Fibroblast of upper back skin (primary cell): ENCODE measurements at regions not wholly inside any gene's neighbourhood (a gene's known extent, or its start where the extent isn't known, plus 50 kb on each side); places are given as distances from the start of the nearest gene placed in this dataset.
A peak's percentile ranks its signal among the peaks of the same experiment; 100 is the strongest.
"Not testable (repeated sequence)": the region's sequence is repeated elsewhere in the genome, so short reads cannot be mapped to it uniquely, and the experiment has no call there.

Experiments
- DNase-seq: peaks from one replicate; pipeline ENCODE4 v3.0.0-alpha.2; 2013

- DNase-seq = peak; percentile 51
Measured at GRCh38 chr7:68733219-68734153, 864.8 kb upstream of the AUTS2 start.

GRCh38 chr7:68734431-68734830 is 863.8 kb upstream of the AUTS2 start:
- peak; percentile 5 for DNase-seq

- no peak for DNase-seq
Measured at GRCh38 chr7:68739306-68739705, 859.0 kb upstream of the AUTS2 start.

- no peak for DNase-seq
Measured at GRCh38 chr7:68744036-68744435, 854.2 kb upstream of the AUTS2 start.

- no peak for DNase-seq
Measured at GRCh38 chr7:68748934-68749900, 849.1 kb upstream of the AUTS2 start.

GRCh38 chr7:68752485-68753178 is 845.6 kb upstream of the AUTS2 start:
- peak; percentile 60 for DNase-seq

GRCh38 chr7:68754414-68754813 is 843.9 kb upstream of the AUTS2 start:
- DNase-seq = no peak

- no peak for DNase-seq
Measured at GRCh38 chr7:68756986-68757495, 841.2 kb upstream of the AUTS2 start.

GRCh38 chr7:68760556-68760955 is 837.7 kb upstream of the AUTS2 start:
- peak; percentile 69 for DNase-seq

GRCh38 chr7:68767462-68767861 is 830.8 kb upstream of the AUTS2 start:
- DNase-seq = no peak

- no peak for DNase-seq
Measured at GRCh38 chr7:68770649-68771048, 827.6 kb upstream of the AUTS2 start.

- DNase-seq = peak; percentile 33
Measured at GRCh38 chr7:68776326-68776725, 821.9 kb upstream of the AUTS2 start.

- peak; percentile 34 for DNase-seq
Measured at GRCh38 chr7:68783684-68784083, 814.6 kb upstream of the AUTS2 start.

- DNase-seq = peak; percentile 59
Measured at GRCh38 chr7:68785036-68785435, 813.2 kb upstream of the AUTS2 start.

GRCh38 chr7:68787566-68787965 is 810.7 kb upstream of the AUTS2 start:
- no peak for DNase-seq

- not testable (repeated sequence) for DNase-seq
Measured at GRCh38 chr7:68788529-68788928, 809.7 kb upstream of the AUTS2 start.

- DNase-seq = no peak
Measured at GRCh38 chr7:68789597-68789996, 808.7 kb upstream of the AUTS2 start.

- no peak for DNase-seq
Measured at GRCh38 chr7:68792351-68792750, 805.9 kb upstream of the AUTS2 start.

GRCh38 chr7:68793513-68793912 is 804.8 kb upstream of the AUTS2 start:
- DNase-seq = no peak

GRCh38 chr7:68800316-68800715 is 798.0 kb upstream of the AUTS2 start:
- DNase-seq = peak; percentile 23

- no peak for DNase-seq
Measured at GRCh38 chr7:68805159-68805558, 793.1 kb upstream of the AUTS2 start.

- peak; percentile 32 for DNase-seq
Measured at GRCh38 chr7:68807666-68808065, 790.6 kb upstream of the AUTS2 start.
